ENCODE measurements at regions not wholly inside any gene's neighbourhood (a gene's known extent, or its start where the extent isn't known, plus 50 kb on each side); places are given as distances from the start of the nearest gene placed in this dataset.
"Not testable (repeated sequence)": the region's sequence is repeated elsewhere in the genome, so short reads cannot be mapped to it uniquely, and the experiment has no call there.

DNA sequence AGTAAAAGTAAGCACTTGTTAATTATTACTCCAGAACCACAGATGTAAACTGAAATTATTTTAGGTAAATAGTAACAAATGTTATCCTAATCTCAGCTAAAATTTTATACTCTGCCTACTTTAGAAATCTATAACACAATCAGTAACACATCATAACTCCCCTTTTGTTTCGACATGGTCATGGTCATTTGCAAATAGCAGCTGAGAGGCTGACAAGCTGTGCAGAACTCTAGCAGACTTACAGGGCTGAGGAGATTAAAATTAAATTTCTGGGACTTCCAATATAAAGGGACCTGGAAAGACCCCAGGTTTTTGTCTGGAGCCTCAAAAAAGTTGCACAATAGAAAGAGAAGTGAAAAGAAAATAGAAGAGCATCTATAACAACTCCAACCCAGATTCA, 88.8 kb downstream of the PRL start:
- DNase-seq (ENCODE audit: low spot score) = no peak

DNA sequence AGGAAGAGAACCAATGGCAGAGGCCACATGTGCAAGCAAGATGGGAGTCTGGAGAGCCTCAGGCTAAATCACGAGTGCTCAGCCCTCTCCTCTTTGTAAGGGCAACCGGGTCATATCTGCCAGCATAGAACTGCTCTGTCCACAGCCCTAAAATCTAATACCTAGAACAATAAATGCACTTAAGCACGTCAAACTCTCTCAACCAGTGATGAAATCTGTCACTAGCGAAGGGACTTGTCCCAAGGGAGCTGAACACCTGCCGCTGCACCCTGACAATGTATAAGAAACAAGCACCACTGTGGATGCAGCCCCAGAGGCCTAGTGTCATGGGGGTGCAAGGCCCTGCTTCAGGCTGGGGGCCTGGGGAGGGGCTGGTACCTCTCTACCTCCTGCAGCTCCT, 82.5 kb downstream of the PRL start:
- DNase-seq (ENCODE audit: low spot score) = no peak

DNA sequence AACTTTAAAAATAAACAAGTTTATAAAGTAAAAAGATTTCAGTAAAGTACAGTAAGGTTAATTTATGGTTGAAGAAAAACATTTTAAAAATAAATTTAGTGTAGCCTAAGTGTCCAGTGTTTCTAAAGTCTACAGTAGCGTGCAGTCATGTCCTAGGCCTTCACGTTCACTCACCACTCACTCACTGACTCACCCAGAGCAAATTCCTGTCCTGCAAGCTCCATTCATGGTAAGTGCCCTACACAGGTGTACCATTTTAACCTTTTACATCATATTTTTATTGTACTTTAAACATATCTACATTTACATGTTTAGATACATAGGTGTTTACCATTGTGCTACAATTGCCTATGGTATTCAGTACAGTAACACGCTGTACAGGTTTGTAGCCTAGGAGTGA, 81.4 kb downstream of the PRL start:
- DNase-seq (ENCODE audit: low spot score) = not testable (repeated sequence)

DNA sequence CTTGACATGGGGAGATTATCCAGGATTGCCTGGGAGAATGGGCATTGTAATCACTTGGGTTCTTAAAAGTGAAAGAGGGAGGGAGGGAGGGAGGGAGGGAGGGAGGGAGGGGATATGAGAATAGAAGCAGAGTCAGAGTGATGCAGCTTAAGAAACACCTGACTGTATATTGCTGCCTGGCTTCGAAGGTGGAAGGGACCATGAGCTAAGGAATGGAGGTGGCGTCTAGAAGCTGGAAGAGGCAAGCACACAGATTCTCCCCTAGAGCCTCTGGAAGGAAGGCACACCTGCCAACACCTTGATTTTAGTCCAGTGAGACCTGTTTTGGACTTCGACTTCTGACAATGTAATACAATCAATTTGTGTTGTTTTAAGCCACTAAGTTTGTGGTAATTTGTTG, 78.4 kb downstream of the PRL start:
- DNase-seq (ENCODE audit: low spot score) = no peak

DNA sequence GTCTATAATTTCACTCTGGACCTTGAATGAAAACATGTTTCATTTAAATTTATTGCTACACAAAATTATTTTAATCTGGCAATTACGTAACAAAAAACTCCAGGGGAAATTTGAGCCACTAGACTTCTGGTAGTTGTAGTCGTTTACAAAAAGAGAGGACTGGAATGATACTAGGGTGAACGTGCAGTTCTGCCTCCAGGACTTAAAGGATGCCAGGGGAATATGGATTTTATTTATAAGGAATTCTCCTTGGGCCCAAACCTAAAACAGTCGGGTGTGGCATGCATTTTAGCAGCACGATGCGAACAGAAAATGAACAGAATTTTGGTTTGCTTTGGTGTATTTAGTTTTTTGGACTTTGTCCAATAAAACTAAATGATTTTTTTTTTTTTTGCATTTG, 76.9 kb downstream of the PRL start:
- DNase-seq (ENCODE audit: low spot score) = no peak

DNA sequence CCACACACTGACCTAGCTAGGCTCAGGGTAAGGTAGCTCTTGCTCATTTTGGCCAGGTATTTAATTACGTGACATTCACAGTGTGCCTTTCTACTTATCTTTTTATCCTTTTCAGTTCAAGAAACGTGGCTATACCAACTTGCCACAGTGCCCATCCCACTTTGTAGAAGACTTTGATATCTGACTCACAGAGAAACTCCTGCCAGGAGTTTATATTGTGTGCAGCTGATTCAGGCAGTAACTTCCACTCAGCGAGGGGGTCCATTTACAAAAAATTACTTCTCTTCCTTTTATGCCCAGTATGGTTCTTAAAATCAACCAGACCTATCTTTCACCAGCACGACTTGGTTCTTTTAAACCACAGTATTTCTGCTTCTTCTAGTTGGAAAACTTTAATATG, 75.6 kb downstream of the PRL start:
- no peak for DNase-seq (ENCODE audit: low spot score)

DNA sequence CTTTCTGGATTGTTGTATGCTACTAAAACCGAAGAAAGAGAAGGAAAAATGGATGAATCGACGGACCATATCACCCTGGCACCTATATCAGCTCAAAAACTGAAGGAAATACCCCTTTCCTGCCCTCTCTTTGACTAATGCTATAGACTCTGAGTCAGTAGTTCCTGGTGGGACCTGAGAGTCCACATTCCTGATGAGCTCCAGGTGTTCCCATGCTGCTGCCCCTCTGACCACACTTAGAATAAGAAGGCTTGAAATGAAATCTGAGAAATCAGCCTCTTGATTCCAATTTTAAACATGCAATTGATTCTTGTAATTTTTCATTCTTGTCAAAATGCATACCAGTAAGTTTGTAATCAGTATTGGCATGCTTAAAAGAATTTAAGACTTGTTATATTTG, 75.2 kb downstream of the PRL start:
- DNase-seq (ENCODE audit: low spot score) = no peak

DNA sequence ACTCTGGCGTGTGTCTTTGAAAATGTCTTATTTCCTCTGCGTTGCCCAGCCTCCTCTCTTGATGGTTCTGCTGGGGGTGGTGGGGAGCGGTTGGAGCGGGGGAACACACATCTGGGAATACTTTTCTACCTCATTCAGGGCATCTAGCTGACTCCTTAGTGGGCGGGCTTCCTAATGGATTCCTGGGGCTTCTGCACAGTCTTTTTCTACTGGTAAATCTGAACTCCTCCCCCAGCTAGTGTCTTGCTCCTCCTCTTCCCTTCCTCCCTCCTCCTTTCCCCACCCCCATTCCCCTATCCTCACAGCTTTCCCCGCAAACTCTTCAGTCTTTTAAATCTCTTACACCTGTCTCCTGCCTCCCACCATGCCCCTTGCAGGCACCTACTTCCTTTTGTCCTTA, 74.4 kb downstream of the PRL start:
- DNase-seq (ENCODE audit: low spot score) = no peak

DNA sequence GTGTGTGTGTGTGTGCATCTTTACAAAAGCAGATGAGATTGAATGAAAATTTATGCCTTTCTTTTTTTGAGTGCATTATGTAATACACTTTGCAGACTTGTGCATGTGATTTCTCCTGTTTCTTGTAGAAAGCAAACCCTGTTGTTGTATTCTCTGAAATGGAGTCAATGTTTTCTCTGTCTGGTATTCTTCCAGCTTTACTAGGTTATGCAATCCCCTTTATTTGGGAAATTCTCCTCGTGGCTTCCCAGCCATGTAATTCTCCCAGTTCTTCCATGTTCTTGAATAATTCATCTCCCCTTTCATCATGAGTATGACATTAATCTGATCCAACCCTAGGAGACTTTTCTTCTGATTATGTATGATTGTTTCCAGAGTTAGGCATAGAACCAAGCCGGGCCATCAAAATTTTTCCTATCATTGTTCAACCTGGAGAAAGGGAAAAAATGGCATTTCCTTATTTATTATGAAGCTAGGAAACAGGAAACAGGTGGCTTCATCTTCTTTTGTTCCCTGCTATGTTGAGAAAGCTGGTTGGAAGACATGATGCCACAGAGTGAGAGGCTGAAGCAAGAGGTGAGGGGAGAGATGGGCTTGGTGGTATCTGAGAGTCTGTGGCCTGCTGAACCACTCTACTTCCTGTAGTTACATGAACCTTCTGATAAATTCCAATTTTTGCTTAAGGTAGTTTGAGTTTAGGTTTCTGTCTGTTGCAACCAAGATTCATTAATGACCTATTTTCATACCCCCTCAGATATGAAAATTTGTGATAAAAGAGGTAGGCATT, 68.8 kb downstream of the PRL start:
- no peak for DNase-seq (ENCODE audit: low spot score)

DNA sequence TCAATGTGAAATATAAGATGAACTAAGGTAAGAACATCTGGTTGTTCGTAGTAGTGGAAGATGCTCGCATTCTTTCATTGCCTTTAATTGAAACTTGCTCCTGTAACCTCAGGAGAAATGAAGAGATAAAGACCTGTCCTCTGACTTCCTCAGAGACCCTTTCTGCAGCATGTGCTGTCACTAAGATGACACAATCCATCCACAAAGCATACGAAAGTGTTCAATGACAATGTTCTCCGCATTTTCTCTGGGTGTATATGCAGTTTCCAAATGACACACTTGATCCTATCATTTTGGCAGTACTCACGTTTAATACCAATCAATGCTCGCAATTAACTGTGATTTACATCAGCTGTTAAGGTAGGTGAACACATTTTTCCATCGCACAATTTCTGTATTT, 65.8 kb downstream of the PRL start:
- DNase-seq (ENCODE audit: low spot score) = no peak

DNA sequence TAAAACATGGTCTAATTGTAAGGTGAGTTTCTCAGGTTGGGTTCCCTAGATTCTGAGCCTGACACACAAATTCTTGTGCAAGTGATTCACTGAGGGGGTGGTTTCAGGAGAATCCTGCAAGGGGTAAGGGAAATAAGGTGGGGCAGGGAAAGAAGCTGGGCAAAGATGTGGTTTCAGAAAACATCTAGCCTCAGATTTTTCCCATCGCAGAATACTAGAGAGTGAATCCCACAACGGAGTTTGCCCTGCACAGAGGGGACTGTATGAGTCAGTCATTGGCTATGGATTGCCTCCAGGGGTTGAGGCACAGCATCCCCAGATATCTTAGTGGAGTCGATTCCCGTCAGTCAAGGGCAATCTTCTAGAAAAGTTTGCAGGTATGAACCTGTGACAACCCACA, 65.2 kb downstream of the PRL start:
- no peak for DNase-seq (ENCODE audit: low spot score)

DNA sequence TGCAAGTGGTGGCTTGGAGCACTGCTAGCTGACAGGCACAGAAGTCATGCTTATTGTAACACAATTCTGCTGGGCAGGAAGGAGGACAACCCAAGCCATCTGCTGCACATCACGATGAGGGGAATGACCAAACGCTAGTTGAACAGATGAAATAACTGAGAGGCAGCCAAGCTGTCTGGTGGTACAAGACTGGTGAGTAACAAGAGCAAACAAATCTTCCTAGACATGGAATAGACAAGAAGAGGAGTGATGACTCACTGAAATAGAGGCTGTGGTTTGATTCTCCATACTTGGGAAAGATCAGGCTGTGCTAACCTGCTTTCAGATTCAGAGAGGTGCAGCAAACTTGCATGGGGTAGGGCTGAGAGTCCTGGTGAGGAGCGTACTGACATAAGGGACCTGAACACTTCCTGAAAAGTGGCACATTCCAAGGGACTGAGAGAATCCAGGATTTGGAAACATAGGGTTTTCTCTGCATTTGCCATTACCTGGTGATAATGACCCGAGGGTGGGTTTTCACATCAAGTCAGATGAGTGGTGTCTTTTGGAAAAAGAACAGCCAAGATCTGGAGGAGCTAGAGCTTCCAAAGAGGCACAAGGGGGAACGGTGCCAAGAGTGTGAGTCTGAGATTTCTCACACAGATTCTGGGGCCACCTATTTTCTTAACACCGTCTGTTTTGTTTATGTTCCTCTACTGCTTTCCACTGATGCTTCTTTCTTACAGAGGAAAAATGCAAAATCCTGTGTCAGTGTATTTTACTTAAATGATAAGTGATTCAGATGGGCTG, 60.0 kb downstream of the PRL start:
- no peak for DNase-seq (ENCODE audit: low spot score)
